ENCODE measurements at regions not wholly inside any gene's neighbourhood (a gene's known extent, or its start where the extent isn't known, plus 50 kb on each side); places are given as distances from the start of the nearest gene placed in this dataset.

- DNase-seq: no peak
Measured at GRCh38 chr13:24012648-24013047, 115.3 kb upstream of the C1QTNF9B start.

DNA sequence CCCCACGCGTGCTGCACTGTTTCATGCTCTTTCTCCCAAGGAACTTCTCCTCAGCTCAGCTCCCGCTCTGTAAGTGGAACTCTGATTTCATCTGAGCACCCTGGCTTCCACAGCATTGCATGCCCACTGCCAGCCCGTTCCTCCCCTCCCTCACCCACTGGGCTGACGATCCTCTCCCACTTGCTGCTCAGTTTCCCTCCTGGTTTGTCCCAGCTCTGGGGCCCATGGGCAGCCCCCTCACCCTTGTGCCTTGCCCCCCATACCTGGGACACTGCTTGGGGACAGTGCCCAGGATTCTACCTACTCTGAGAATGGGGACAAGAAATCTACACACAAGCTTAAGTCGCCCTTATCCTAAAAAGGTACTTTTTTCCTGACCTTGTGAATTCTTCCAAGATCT is 115.9 kb upstream of the C1QTNF9B start:
- no peak for DNase-seq

- no peak for DNase-seq
Measured at GRCh38 chr13:24016046-24016445, 118.7 kb upstream of the C1QTNF9B start.

DNA sequence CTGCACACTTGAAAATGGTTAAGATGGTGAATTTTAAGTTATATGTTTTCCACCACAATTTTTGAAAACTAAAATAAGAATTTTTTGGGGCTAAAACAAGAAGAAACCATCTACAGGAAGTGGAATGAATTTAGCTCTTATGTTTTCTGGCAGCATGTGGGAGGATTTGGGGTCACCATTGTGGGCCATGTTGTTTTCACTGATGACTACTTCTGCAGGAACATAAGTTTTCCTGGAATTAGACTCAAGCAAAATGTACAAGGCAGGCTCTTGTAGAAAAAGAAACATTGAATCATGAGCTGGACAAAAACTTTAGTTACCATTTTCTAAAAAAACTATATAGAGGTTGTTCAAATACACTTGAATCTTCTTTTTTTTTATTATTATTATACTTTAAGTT is 125.3 kb upstream of the C1QTNF9B start:
- DNase-seq: no peak

- DNase-seq: no peak
Measured at GRCh38 chr13:24023073-24023472, 125.8 kb upstream of the C1QTNF9B start.

- no peak for DNase-seq
Measured at GRCh38 chr13:24027494-24027893, 130.2 kb upstream of the C1QTNF9B start.

DNA sequence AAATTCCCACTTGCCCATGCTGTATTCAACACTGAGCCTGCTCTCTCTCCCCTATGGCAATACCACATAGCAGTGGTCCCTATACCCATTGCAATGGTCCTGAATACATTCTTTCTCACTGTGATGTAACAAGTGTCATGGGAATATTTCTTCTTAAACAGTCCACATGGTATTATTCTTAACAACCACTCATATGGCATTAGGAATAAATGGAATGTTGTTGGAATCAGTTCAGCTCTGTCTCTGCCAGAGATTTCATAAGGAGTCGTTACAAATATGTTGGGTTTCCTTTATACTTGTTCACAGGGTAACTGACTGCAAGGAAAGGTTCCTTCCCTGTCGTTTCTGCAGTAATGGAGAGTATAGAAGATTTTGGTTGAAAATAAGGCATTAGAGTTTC is 128.3 kb upstream of the SPATA13 start:
- no peak for DNase-seq

DNA sequence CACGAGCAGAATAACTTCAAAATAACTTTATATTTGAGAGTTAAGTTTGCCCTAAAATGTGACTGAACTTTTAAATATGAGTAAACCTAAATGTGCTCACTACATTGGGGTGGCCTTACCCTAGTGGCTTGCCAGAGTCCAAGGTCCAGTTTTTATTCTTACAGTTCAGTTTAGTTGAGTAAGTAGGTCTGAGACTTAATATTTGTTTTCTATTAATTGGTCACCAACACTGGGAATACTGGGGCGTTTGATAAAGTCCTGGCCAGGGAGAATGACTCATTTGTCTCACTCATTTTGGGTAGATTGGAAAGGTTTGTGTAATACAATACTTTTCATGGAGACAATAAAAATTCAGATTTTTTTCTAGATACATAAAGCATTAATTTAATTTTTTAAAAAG is 127.8 kb upstream of the SPATA13 start:
- no peak for DNase-seq

DNA sequence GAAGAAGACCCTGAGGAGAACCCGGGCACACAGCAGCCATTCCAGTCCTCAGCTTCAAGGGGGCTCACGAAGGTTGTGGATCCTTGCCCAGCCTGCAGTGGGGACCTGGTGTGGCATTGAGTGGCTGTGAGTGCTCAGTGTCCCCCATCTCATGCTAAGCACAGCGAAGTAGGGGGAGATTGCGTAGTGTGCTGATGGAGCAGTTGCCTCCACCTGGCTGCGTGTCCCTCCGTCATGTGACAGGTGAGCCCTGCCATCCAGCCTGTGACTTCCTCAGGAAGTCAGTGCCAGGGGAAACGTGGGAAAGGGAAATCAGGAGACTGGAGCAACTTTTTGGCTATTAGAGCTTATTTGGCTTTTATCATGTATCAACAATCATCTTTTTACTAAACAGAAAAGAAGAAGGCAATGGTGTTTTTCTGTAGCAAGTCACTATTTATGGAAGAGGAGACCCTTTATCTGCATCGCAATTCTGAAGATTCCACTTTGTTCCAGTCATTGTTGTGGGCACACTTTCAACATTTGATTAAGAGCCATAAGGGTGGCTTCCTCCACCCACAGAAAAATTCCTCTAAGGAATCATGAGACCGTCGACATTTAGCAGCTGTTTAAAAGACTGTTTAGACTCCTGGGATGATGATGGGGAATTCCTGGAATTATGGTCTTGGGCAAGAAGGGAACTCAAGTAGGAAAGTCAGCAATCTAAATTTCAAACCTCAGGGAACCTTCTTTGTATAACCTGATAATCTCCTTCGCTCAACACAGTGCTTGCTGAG is 126.8 kb upstream of the SPATA13 start:
- DNase-seq: no peak

GRCh38 chr13:24035411-24035810 is 125.1 kb upstream of the SPATA13 start:
- DNase-seq: no peak

DNA sequence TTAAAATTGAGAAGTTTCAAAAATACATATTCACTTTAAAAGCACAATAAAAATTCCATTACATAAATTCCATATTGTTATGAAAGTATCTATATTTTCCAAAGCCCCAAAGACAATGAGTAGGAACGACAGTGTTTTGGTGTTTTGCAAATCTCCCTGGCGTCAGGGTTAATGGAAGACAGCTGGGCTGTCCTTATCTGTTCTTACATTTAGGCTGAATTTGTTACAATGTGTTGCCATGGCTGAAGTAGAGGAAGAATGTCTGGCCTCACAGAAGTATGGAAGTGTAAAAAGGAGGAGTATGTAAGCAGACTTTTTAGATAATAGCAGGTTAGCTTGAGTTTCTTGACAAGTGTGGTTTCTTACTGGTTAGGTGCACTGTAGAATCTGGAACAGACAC is 124.4 kb upstream of the SPATA13 start:
- DNase-seq: no peak

DNA sequence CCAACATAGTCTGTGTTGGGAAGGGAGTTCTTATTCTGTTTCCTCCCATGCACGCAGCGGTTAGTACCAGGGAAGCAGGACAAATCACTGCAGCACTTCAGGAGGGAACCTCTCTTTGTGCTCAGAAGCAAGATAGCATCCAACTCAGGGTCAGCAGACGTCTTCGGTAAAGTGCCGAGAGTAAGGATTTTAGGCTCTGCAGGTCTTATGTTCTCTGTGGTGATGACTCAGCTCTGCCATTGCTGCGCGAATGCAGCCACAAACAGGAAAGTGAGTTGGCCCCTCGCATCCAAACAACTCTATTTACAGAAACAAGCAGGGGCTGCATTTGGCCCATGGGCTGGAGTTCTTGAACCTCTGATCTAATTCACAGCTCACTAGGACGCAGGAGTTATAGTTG is 122.1 kb upstream of the SPATA13 start:
- no peak for DNase-seq

DNA sequence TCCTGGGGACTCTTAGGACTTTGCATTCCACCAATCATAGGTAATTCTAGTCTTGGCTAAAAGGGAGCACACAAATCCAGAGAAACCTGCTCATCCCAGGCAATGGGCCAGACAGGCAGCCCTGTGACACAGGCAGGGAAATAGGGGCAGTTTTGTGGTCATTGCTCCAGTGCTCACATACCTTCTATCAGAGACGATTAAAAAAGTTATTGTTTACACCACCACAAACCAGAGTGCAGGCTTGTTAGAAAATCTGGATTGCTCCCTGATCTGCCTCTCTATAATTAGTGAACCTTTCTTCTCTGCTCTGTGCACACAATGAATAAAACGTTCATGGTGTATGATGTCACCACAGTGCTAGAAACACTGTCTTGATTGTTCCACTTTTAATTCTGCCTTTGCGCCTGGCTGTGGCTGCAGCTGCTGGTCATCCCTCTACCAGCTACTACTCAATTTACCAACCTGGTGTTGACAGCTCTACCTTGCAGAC is 121.6 kb upstream of the SPATA13 start:
- DNase-seq: no peak

DNA sequence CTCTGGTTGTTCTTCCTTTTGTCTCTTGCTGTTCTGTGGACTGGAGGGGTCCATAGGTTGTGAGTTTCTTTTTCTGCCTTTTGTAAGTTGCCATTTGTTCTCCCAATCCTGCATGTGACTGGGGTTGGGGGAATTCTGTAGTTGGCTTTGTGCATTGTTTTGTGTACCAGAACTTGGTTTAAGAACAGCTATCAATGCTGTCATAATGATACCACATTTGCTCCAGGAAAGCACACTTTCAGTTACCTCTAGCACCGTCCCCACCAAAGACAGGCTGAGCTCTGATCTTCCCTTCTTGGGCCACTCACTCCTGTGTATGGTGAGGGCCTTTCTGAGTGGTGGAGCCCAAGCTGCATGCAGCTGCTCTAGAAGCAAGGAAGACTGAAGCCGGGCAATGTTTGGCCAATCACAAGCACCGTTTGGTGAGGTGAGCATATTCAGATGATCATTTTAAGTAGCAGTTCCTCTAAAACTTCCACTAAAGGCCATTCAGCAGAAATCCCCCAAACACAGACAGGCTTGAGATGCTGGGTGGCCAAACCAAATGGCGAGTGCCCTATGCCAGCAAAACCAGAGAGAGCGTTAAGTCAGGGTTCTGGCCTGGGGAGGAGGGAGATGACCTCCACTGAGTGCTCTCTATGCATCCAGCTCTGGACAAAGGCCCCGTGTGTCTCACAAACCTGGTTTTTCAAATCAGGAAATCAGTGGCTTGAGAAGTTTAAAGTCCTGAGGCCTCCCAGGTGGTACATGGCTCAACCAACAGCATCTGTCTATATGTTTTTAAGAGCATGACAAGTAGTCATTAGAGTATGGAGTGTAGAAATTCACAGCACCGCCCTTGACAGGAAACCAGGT is 120.7 kb upstream of the SPATA13 start:
- DNase-seq: no peak

DNA sequence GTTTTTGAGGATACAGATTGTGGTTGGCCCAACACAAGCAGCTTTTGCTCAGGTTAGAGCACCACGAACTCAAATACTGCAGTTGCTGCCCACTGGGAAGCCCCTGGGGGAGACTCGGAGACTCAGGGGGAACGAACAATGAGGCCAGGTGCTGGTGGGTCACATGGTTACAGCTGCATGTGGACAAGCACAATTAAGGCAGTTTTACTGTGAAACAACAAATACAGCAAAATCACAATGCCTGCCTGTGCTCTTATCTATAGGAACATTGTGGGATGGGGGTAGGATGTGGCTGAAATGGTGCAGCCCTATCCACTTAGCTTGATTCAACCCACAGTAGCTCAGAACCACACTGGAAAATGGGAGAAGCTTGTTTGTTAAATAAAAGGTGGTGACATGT is 119.7 kb upstream of the SPATA13 start:
- DNase-seq: no peak

DNA sequence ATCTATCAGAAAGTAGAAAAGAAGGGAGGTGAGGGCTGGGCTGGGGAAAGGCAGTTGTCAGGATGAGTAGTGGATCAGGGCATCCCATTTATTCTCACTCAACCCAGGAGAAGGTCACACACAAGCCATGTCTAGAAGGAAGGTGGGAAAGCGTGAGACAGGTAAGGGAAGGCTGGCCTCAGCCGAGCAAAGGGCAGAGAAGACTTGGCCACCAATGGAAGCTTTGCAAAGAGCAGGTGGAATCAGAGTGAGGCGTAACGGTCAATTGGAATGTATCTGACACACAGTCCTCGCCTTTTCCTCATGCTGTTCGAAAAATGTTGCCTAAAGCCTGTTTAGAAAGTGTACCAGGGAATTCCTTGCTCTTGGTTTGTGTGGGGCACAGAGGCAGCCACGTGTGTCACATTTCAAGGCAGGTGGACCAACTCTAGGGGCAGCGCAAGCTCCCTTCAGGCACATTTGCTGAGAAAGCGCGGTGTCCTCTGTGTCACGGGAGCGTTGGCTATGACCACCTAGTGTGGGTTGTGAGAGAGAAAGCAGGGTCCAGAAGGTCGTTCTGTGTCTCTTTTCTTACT is 118.8 kb upstream of the SPATA13 start:
- no peak for DNase-seq

GRCh38 chr13:24042710-24043440 is 117.6 kb upstream of the SPATA13 start:
- DNase-seq: no peak

GRCh38 chr13:24043590-24044350 is 116.8 kb upstream of the SPATA13 start:
- DNase-seq: no peak

DNA sequence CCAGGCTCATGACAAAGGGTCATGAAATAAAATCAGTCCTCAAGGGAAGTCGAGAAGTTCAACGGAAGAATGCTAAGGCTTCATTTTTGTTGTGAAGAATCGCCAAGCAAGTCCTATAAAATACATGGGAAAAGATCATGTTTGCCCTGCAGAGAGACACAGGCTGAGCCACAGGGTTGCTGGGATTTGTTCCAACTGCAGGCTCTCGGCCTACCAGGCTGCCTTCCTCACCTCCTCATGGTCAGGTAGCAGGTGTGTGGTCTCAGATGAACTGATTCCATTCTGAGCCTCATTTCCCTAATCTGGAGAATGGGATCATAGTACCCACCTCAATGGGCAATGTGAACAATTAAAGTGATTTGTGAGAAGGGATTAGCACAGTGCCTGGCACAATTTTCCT is 114.9 kb upstream of the SPATA13 start:
- no peak for DNase-seq

DNA sequence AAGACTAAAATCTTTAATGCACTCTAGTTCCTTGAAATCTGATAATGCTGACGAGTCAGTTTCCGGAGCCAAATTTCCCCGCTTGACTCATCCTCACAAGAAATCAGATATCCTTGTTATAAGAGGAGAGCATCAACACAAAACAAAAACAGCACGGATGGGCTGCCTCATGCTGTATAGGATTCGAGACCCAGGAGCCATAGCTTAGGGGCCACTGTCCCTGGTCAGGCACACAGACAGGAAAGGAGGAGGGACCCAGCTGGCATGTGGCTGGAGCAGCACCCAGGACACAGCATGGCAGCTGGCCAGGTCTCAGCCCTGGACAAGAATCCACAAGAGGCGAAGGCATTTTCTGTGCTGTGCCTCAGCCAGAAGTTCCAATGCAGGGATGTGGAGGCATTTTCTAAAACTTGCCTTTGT is 110.2 kb upstream of the SPATA13 start:
- no peak for DNase-seq

DNA sequence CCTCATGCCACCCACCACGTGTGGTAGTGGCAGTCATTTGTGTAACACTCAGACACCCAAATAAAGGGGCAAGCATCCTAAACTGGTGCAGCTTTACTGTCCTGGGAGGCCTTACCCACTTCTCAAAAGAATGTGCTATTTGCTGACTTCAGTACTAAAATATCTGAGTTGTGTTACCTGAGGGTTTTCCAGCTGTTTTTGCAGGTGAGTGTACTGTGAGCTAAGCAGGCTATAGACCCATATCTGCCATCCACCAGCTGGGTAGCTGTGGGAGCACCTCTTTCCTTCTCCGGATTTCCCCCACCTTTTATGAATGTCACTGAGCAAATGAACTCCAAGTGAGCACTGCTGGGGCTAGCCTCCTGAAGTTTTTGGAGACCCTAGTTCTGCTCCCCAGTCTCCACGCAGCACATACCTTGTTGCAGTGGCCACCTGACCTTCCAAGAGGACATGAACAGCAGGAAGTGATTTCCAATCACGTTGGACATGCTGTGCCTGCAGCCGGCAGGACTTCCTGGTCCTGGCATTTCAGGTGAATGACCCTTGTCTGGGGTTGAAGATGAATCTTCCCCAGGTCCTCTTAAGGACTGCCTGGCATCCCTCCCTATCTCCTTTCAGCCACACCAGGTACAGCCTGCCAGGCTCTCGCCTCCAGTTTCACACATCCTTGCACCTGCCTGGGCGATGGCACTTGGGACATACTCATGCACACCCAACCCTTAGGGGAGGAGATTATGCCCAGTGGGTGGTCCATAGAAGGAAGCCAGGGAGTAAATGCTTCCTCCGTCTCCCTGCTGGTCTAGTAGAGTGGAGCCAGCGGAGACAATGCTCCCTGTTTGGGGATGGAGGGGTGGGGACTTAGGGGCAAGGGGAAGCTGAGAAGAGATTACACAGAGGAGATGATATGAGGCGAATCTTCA is 109.5 kb upstream of the SPATA13 start:
- no peak for DNase-seq
